ENCODE measurements at regions not wholly inside any gene's neighbourhood (a gene's known extent, or its start where the extent isn't known, plus 50 kb on each side); places are given as distances from the start of the nearest gene placed in this dataset.

- no peak for DNase-seq (ENCODE audit: low spot score)
- H3K36me3 ChIP-seq = no peaks in the 10 kb centered on the region
- no peak for ATAC-seq (ENCODE audit: insufficient number of reproducible peaks, low FRiP score, low read depth)
- no peaks in the 10 kb centered on the region for H3K9me3 ChIP-seq
- no peak for TF ChIP-seq CTCF (IDR thresholded peaks at IDR 0.05)
- H3K27me3 ChIP-seq (replicated peaks; ENCODE audit: insufficient read depth) = no peaks in the 10 kb centered on the region
- H3K4me3 ChIP-seq = no peak overlapping the region
- no peaks in the 10 kb centered on the region for H3K4me1 ChIP-seq (ENCODE audit: control insufficient read depth in 1 of 2, low read depth in 2 of 2)
- H3K27ac ChIP-seq = no peak overlapping the region
These were observed 1354.9 kb upstream of the TMEM132C start for GRCh38 chr12:126912111-126912510.

- no peaks in the 10 kb centered on the region for H3K36me3 ChIP-seq
- DNase-seq (ENCODE audit: low spot score) (no peak), ATAC-seq (ENCODE audit: insufficient number of reproducible peaks, low FRiP score, low read depth) (no peak)
- no peaks in the 10 kb centered on the region for H3K4me1 ChIP-seq (ENCODE audit: control insufficient read depth in 1 of 2, low read depth in 2 of 2)
- H3K4me3 ChIP-seq = no peak overlapping the region
- H3K9me3 ChIP-seq = no peaks in the 10 kb centered on the region
- H3K27ac ChIP-seq = no peak overlapping the region
- no peak for TF ChIP-seq CTCF (IDR thresholded peaks at IDR 0.05)
- H3K27me3 ChIP-seq (replicated peaks; ENCODE audit: insufficient read depth) = no peaks in the 10 kb centered on the region
These were observed 1352.7 kb upstream of the TMEM132C start for GRCh38 chr12:126914170-126914793.

GRCh38 chr12:126915309-126915708 is 1351.7 kb upstream of the TMEM132C start:
- no peaks in the 10 kb centered on the region for H3K4me1 ChIP-seq (ENCODE audit: control insufficient read depth in 1 of 2, low read depth in 2 of 2)
- no peaks in the 10 kb centered on the region for H3K9me3 ChIP-seq
- DNase-seq (ENCODE audit: low spot score) (no peak), ATAC-seq (ENCODE audit: insufficient number of reproducible peaks, low FRiP score, low read depth) (no peak)
- no peak overlapping the region for H3K4me3 ChIP-seq
- H3K36me3 ChIP-seq = no peaks in the 10 kb centered on the region
- no peak for TF ChIP-seq CTCF (IDR thresholded peaks at IDR 0.05)
- H3K27ac ChIP-seq = no peak overlapping the region
- no peaks in the 10 kb centered on the region for H3K27me3 ChIP-seq (replicated peaks; ENCODE audit: insufficient read depth)

GRCh38 chr12:126926023-126926594 is 1340.9 kb upstream of the TMEM132C start:
- ATAC-seq (ENCODE audit: insufficient number of reproducible peaks, low FRiP score, low read depth) (no peak), DNase-seq (ENCODE audit: low spot score) (no peak)
- H3K36me3 ChIP-seq = no peaks in the 10 kb centered on the region
- no peaks in the 10 kb centered on the region for H3K27me3 ChIP-seq (replicated peaks; ENCODE audit: insufficient read depth)
- no peak for TF ChIP-seq CTCF (IDR thresholded peaks at IDR 0.05)
- no peak overlapping the region for H3K27ac ChIP-seq
- no peak overlapping the region for H3K4me3 ChIP-seq
- no peaks in the 10 kb centered on the region for H3K4me1 ChIP-seq (ENCODE audit: control insufficient read depth in 1 of 2, low read depth in 2 of 2)
- no peaks in the 10 kb centered on the region for H3K9me3 ChIP-seq

- Histone ChIP-seq H3K27me3 (replicated peaks; ENCODE audit: insufficient read depth) (no peaks in the 10 kb centered on the region), H3K9me3 (no peaks in the 10 kb centered on the region), H3K4me1 (ENCODE audit: control insufficient read depth in 1 of 2, low read depth in 2 of 2) (no peaks in the 10 kb centered on the region), H3K27ac (no peak overlapping the region), H3K36me3 (no peaks in the 10 kb centered on the region), H3K4me3 (no peak overlapping the region)
- no peak for TF ChIP-seq CTCF (IDR thresholded peaks at IDR 0.05)
- DNase-seq (ENCODE audit: low spot score) = no peak
- ATAC-seq (ENCODE audit: insufficient number of reproducible peaks, low FRiP score, low read depth) = no peak
These were observed 1336.7 kb upstream of the TMEM132C start for GRCh38 chr12:126930234-126930633.
